Common myeloid progenitor, CD34-positive (primary cell): ENCODE measurements at regions not wholly inside any gene's neighbourhood (a gene's known extent, or its start where the extent isn't known, plus 50 kb on each side); places are given as distances from the start of the nearest gene placed in this dataset.

Experiments
- CTCF ChIA-PET: fragments of 350-600 bp; sonication (Branson Sonifier 250); formaldehyde crosslinking; loops from one replicate; lab custom pipeline; 2021; ENCODE audit warnings: antibody characterized with exemption; lab: Charles Lee
- POLR2A ChIA-PET: fragments of 350-600 bp; sonication (Branson Sonifier 250); formaldehyde crosslinking; loops from one replicate; lab custom pipeline; 2021; ENCODE audit warnings: antibody characterized with exemption; lab: Charles Lee
- DNase-seq, 3 donors: peaks; one replicate each; pipeline versions ENCODE4 v3.0.0 to v3.0.0-alpha.2; 2013
- H3K27ac ChIP-seq, 2 experiments: 1 replicate in 1 of 2; 2 replicates in 1 of 2; pipeline ENCODE4 v1.7.0; 2013; ENCODE audit warnings: inconsistent platforms in 2 of 2, low read length in 2 of 2, mild to moderate bottlenecking in 2 of 2, low read depth in 1 of 2, moderate library complexity in 1 of 2; ENCODE audit not compliant: severe bottlenecking in 2 of 2, insufficient read depth in 1 of 2, poor library complexity in 1 of 2
- H3K27me3 ChIP-seq, 5 experiments: replicated peaks in 2 of 5; 1 replicate in 3 of 5; 2 replicates in 2 of 5; pipeline versions ENCODE4 v1.6.1 to v1.7.0; 2013; ENCODE audit warnings: low read length in 4 of 5, mild to moderate bottlenecking in 2 of 5, moderate library complexity in 2 of 5, inconsistent platforms in 1 of 5; ENCODE audit not compliant: insufficient read depth in 5 of 5, control insufficient read depth in 4 of 5
- H3K36me3 ChIP-seq, 4 experiments: 1 replicate in 2 of 4; 2 replicates in 2 of 4; pipeline versions ENCODE4 v1.6.1 to v1.7.0; 2013; ENCODE audit warnings: low read length in 3 of 4, control low read depth in 1 of 4, mild to moderate bottlenecking in 1 of 4; ENCODE audit not compliant: control insufficient read depth in 4 of 4, insufficient read depth in 4 of 4
- H3K4me1 ChIP-seq, 4 experiments: 1 replicate in 3 of 4; 2 replicates in 1 of 4; pipeline versions ENCODE4 v1.6.1 to v1.7.1; 2013; ENCODE audit warnings: low read length in 3 of 4, mild to moderate bottlenecking in 3 of 4, control low read depth in 1 of 4, inconsistent platforms in 1 of 4, moderate library complexity in 1 of 4; ENCODE audit not compliant: control insufficient read depth in 4 of 4, insufficient read depth in 4 of 4; ENCODE audit errors: control extremely low read depth in 1 of 4
- H3K4me3 ChIP-seq, 7 experiments: 1 replicate in 4 of 7; 2 replicates in 3 of 7; pipeline versions ENCODE4 v1.5.1 to v1.7.0; 2013; ENCODE audit warnings: mild to moderate bottlenecking in 7 of 7, low read length in 6 of 7, moderate library complexity in 6 of 7, inconsistent platforms in 2 of 7, low read depth in 2 of 7, control low read depth in 1 of 7; ENCODE audit not compliant: insufficient read depth in 4 of 7, control insufficient read depth in 1 of 7; ENCODE audit errors: extremely low read depth in 1 of 7
- H3K9me3 ChIP-seq, 5 experiments: 1 replicate in 4 of 5; 2 replicates in 1 of 5; pipeline versions ENCODE4 v1.6.1 to v1.7.1; 2013; ENCODE audit warnings: low read length in 4 of 5, mild to moderate bottlenecking in 2 of 5, inconsistent platforms in 1 of 5, low read depth in 1 of 5, moderate library complexity in 1 of 5; ENCODE audit not compliant: control insufficient read depth in 4 of 5, insufficient read depth in 2 of 5; ENCODE audit errors: control extremely low read depth in 1 of 5
- WGBS: methylation state at CpG from one replicate; pipeline ENCODE4 v1.1.5; 2013; ENCODE audit not compliant: insufficient coverage; 5-methylcytosine and 5-hydroxymethylcytosine counted together

DNA sequence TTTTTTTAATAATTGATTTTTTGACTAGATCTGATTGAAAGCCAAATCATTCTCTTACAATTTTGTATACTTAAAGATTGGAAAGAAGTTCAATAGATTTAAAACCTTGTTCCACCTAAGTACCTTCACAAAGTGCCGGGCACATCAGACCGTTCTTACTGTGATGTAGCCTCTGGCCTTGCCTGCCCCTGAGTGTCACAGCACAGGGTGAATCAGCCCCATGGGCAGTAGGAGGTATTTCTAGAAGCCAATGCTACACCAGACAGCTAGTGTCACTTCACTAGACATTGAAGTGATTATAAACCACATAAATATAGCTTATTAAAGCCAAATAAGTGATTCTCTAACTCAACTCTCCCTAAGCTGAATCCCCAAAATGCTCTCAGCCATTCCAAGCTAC lies 131.3 kb downstream of the LACC1 start:
- Histone ChIP-seq H3K36me3 (no peaks in the 10 kb centered on the region), H3K9me3 (peaks cover 0 to 2% (median 0%) of the 10 kb centered on the region in 5 experiments), H3K27me3 (no peaks in the 10 kb centered on the region), H3K27ac (no peak overlapping the region), H3K4me3 (no peak overlapping the region), H3K4me1 (no peaks in the 10 kb centered on the region)
- POLR2A ChIA-PET = no interaction called here
- 100% methylated on average over 2 of the region's 2 CpGs for WGBS
- DNase-seq = no peak
- CTCF ChIA-PET = interaction anchor here (1.0 kb wide), 1 partner anchor 9 kb away, joined by 3 read pairs; no protein-coding TSS in a partner anchor

DNA sequence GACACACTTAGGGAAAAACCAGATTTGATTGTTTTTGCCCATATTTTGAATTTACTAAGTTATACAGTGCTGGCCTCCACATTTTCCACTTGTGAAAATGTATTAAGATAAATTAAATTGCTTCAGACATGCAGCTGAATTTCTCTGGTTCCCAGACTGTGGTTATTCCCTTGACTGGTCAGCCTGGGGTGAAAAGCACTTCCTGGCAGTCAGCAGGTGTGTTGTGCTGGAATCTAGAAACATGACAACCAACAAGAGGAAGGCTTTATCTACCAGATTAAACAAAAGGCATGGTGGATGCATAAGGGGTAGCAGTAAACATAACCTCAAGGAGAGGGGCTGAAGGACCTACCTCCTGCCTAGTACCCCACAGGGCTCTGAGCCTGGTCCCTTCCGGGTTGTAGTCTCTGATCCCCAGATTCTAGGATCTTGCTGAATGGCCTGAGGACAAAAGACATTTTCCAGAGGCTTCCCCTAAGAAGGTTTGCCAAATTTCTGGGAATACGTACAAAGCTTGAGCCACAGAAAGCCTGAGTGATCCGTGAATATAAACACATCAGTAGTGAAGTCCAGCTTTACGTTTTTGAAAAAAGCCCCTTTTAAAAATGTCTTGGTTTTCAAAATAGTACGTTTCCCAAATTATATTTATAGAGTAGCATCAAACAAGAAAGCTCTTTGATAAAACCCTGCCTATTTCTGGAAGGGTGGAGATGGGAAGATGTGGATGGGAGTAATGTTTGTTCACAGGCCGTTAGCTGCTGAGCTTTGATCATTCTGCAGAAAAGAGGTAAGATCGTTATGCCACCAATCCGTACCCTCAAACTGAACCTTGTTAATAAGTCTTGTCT lies 133.4 kb downstream of the LACC1 start:
- Histone ChIP-seq H3K27ac (no peak overlapping the region), H3K27me3 (no peaks in the 10 kb centered on the region), H3K4me1 (peaks cover 0 to 6% (median 5%) of the 10 kb centered on the region in 4 experiments), H3K4me3 (no peak overlapping the region), H3K9me3 (no peaks in the 10 kb centered on the region), H3K36me3 (no peaks in the 10 kb centered on the region)
- DNase-seq = no peak
- POLR2A ChIA-PET = interaction anchor here (0.7 to 1.0 kb wide), 2 partner anchors 10 to 394 kb away, joined by 3 to 4 read pairs; no protein-coding TSS in a partner anchor
- CTCF ChIA-PET = interaction anchor here (0.6 kb wide), 1 partner anchor 578 kb away, joined by 3 read pairs; no protein-coding TSS in a partner anchor
- WGBS = 97% methylated on average over 6 of the region's 8 CpGs

DNA sequence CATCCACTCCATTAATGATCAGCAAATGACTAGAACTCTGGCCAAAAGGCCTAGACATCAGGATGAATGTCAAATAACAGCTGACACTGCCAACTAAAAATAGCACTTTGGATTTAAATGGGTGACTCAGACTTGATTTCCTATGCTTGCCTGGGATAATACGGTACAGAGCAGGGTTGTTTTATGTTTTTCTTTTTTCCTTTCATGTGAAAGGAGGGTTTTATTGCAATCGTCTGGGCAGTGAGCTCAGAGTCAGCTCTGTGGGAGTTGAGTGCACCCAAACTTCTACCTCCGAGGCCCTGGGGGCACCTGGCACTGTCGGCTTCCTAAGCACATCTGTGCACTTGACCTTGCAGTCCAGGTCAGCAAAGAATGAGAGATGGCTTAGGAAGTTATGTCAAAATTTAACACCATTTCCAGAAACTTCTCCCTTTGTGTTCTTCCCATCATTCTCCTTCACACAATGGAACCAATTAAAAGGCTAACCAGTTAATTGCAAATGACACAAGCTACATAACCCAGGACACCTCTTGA lies 134.1 kb downstream of the LACC1 start:
- Histone ChIP-seq H3K4me3 (no peak overlapping the region), H3K27me3 (no peaks in the 10 kb centered on the region), H3K27ac (no peak overlapping the region), H3K36me3 (no peaks in the 10 kb centered on the region), H3K9me3 (no peaks in the 10 kb centered on the region), H3K4me1 (peaks cover 0 to 10% (median 5%) of the 10 kb centered on the region in 4 experiments)
- ChIA-PET CTCF (no interaction called here), POLR2A (no interaction called here)
- no peak for DNase-seq
- WGBS = 100% methylated on average over 1 of the region's 4 CpGs

DNA sequence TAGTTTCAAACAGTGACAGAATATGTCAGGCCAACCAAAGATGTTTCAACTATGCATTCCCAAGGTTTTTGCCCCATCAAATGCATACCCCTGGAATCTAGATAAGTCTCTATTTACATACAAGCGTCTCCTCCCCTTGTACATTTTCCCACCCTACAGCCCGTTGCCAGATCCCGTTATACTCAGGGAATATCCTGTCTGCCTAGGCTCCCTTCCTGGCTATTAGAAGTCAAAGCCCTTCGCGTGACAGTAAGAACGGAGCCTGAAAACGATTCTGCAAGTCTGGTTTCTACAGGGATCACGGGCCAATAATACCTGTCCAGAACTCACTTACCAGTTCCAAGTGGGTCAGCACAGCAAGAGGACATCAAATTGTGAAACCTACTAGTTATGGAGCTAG lies 134.8 kb downstream of the LACC1 start:
- H3K27ac ChIP-seq = no peak overlapping the region
- H3K9me3 ChIP-seq = no peaks in the 10 kb centered on the region
- WGBS = 98% methylated on average over 7 of the region's 8 CpGs
- no peak overlapping the region for H3K4me3 ChIP-seq
- no peaks in the 10 kb centered on the region for H3K27me3 ChIP-seq
- ChIA-PET POLR2A (no interaction called here), CTCF (no interaction called here)
- H3K4me1 ChIP-seq = peaks cover 0 to 10% (median 5%) of the 10 kb centered on the region in 4 experiments
- DNase-seq = no peak
- no peaks in the 10 kb centered on the region for H3K36me3 ChIP-seq

DNA sequence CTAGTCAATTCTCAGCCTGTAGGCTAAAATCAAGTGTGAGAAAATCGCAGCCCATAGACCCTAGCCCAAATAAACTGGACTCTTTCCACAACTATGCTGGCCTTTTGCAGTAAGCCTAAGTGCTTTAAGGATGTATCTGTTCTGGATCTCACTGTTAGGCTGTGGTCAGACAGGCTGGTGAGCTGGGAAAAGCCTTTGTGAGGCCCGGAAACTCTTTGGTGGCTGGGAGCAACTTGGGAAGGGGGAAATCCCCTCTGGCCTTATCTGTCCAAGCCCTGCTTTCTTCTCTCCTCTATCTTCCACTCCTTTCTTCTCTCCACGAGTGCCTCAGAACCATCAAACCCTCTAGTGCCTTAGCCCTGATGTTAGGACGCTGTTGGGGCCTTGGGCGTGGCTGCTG lies 135.4 kb downstream of the LACC1 start:
- WGBS = 93% methylated on average over 3 of the region's 5 CpGs
- no peaks in the 10 kb centered on the region for H3K27me3 ChIP-seq
- no peak for DNase-seq
- H3K36me3 ChIP-seq = no peaks in the 10 kb centered on the region
- no peaks in the 10 kb centered on the region for H3K9me3 ChIP-seq
- no peak overlapping the region for H3K27ac ChIP-seq
- H3K4me1 ChIP-seq = peaks cover 0 to 10% (median 5%) of the 10 kb centered on the region in 4 experiments
- POLR2A ChIA-PET = no interaction called here
- H3K4me3 ChIP-seq = no peak overlapping the region
- CTCF ChIA-PET = no interaction called here

DNA sequence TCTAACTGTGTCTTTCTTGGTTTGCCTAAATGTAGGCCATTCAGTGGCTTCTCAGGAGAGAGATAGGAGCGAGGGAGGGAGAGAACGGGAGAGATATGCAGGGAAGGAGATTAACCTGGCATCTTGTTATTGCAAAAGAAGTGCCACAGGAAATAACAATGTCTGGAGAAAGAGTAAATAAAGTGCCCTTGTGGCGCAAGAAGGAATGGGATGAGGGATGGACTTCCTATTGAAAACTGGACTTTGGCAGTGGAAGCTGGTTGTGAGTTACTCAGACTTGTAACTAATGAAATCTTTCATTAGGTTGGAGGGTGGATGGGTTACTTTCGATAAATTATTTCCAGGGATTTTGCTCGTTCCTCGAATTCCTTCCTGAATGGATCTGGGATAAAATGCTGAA lies 136.1 kb downstream of the LACC1 start:
- ChIA-PET POLR2A (no interaction called here), CTCF (no interaction called here)
- no peaks in the 10 kb centered on the region for H3K36me3 ChIP-seq
- H3K4me1 ChIP-seq = peaks cover 0 to 10% (median 5%) of the 10 kb centered on the region in 4 experiments
- H3K4me3 ChIP-seq = no peak overlapping the region
- H3K27me3 ChIP-seq = no peaks in the 10 kb centered on the region
- no peak for DNase-seq
- no peaks in the 10 kb centered on the region for H3K9me3 ChIP-seq
- WGBS = 100% methylated on average over 6 of the region's 6 CpGs
- no peak overlapping the region for H3K27ac ChIP-seq

DNA sequence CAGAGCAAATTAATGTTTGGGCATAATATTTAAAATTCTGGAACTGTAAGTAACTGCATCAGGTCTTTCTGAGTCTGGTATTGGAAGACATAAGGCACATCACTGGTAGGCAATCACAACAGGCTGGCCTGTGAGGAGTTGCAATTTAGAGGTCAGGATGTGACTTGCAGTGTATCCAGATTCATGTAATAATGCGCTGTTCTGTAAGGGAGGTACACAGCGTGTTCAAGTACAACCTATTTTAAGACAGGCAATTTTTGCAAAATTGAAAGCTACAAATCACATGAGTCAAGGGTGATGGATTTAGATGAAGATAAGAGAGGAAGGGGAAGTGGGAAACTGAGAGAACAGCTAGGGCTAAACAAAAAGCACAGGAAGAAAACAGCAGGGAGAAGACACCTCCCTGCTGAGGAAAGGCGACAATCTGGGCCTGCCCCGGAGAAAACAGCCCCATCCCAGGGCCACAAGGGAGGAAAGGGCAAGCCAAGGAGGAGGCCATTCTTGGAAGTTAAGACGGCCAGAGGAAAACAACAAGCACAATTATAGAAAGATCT lies 138.1 kb downstream of the LACC1 start:
- DNase-seq = peak in 2 of 3 donors; percentile 13 to 21
- Histone ChIP-seq H3K9me3 (no peaks in the 10 kb centered on the region), H3K36me3 (no peaks in the 10 kb centered on the region), H3K27me3 (no peaks in the 10 kb centered on the region), H3K4me3 (no peak overlapping the region), H3K27ac (no peak overlapping the region), H3K4me1 (peaks cover 0 to 10% (median 5%) of the 10 kb centered on the region in 4 experiments)
- CTCF ChIA-PET = no interaction called here
- WGBS = 21% methylated on average over 5 of the region's 5 CpGs
- POLR2A ChIA-PET = no interaction called here
